Stimulated activated CD4-positive, alpha-beta T cell treated with anti-CD3 and anti-CD28 coated beads, Interleukin-2, amount 100 ng/mL, for 24 hours (primary cell): ENCODE measurements at regions not wholly inside any gene's neighbourhood (a gene's known extent, or its start where the extent isn't known, plus 50 kb on each side); places are given as distances from the start of the nearest gene placed in this dataset.
"Not testable (repeated sequence)": the region's sequence is repeated elsewhere in the genome, so short reads cannot be mapped to it uniquely, and the experiment has no call there.

Experiments used
- DNase-seq, 2 donors: peaks; one replicate each; pipeline ENCODE4 v3.0.0-alpha.2; 2020

GRCh38 chrX:25503826-25504225, 488.1 kb upstream of the ARX start:
- DNase-seq, result no peak

GRCh38 chrX:25507801-25508200, 492.0 kb upstream of the ARX start:
- no peak for DNase-seq

- DNase-seq, result no peak
These were observed 503.5 kb upstream of the ARX start for GRCh38 chrX:25519258-25519657.

GRCh38 chrX:25522443-25523010, 506.8 kb upstream of the ARX start:
- not testable (repeated sequence) for DNase-seq

GRCh38 chrX:25523574-25524540, 508.1 kb upstream of the ARX start:
- peak in 1 of 2 donors; percentile 0 for DNase-seq

- no peak for DNase-seq
These were observed 511.4 kb upstream of the ARX start for GRCh38 chrX:25527156-25527555.

- no peak for DNase-seq
These were observed 511.8 kb upstream of the ARX start for GRCh38 chrX:25527596-25527995.

GRCh38 chrX:25531096-25531495, 515.3 kb upstream of the ARX start:
- no peak for DNase-seq

- DNase-seq, result no peak
These were observed 518.3 kb upstream of the ARX start for GRCh38 chrX:25534091-25534490.

GRCh38 chrX:25536307-25536970, 520.7 kb upstream of the ARX start:
- DNase-seq, result no peak

GRCh38 chrX:25537699-25538098, 521.9 kb upstream of the ARX start:
- DNase-seq, result no peak

- no peak for DNase-seq
These were observed 528.9 kb upstream of the ARX start for GRCh38 chrX:25544641-25545040.

- DNase-seq, result no peak
These were observed 533.0 kb upstream of the ARX start for GRCh38 chrX:25548811-25549210.

GRCh38 chrX:25555521-25555920, 539.8 kb upstream of the ARX start:
- no peak for DNase-seq

GRCh38 chrX:25558137-25558536, 542.4 kb upstream of the ARX start:
- DNase-seq, result no peak

GRCh38 chrX:25561190-25561589, 545.4 kb upstream of the ARX start:
- DNase-seq, result no peak

GRCh38 chrX:25573631-25574030, 557.9 kb upstream of the ARX start:
- no peak for DNase-seq

GRCh38 chrX:25596921-25597320, 541.2 kb upstream of the MAGEB18 start:
- no peak for DNase-seq

- DNase-seq, result no peak
These were observed 540.6 kb upstream of the MAGEB18 start for GRCh38 chrX:25597551-25597950.

- DNase-seq, result no peak
These were observed 539.1 kb upstream of the MAGEB18 start for GRCh38 chrX:25599061-25599460.

- DNase-seq, result no peak
These were observed 537.4 kb upstream of the MAGEB18 start for GRCh38 chrX:25600776-25601175.

GRCh38 chrX:25601323-25601722, 536.8 kb upstream of the MAGEB18 start:
- no peak for DNase-seq

GRCh38 chrX:25618248-25618647, 519.9 kb upstream of the MAGEB18 start:
- no peak for DNase-seq

- no peak for DNase-seq
These were observed 497.9 kb upstream of the MAGEB18 start for GRCh38 chrX:25640276-25640675.
